ENCODE measurements at regions not wholly inside any gene's neighbourhood (a gene's known extent, or its start where the extent isn't known, plus 50 kb on each side); places are given as distances from the start of the nearest gene placed in this dataset.

DNA sequence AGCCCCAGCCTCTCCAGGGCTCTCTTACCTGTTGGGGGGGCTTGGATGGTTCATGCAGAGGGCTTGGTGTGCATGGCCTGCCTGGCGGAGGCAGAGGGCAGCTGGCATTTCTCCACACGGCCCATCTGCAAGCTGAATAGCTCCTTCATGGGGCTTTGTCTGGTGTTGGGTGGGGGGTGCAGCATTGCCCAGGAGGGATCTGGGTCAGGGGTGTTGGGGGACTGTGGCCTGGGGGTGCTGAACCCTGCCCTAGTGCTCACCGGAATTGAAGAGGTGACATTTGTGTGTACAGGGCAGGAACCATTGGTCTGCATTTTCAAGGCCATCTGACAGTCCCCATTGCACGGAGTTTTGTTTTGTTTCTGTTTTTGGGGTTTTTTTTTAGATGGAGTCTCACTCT is 58.8 kb upstream of the HAAO start:
- no peak for TF ChIP-seq EZH2 (IDR thresholded peaks at IDR 0.05)
- TF ChIP-seq POLR2AphosphoS5 (IDR thresholded peaks at IDR 0.05; ENCODE audit: borderline replicate concordance, low read depth, low read length), result no peak
- no peak for TF ChIP-seq FOXP2 (optimal IDR thresholded peaks at IDR 0.05; ENCODE audit: control extremely low read depth, extremely low read length, insufficient read depth)

Measured in SK-N-MC (cell line).